Trophoblast cell (in vitro differentiated cells and primary cell): ENCODE measurements at regions not wholly inside any gene's neighbourhood (a gene's known extent, or its start where the extent isn't known, plus 50 kb on each side); places are given as distances from the start of the nearest gene placed in this dataset.
A peak's percentile ranks its signal among the peaks of the same experiment; 100 is the strongest.
"Not testable (repeated sequence)": the region's sequence is repeated elsewhere in the genome, so short reads cannot be mapped to it uniquely, and the experiment has no call there.

ENCODE experiments used
- DNase-seq, 2 donors: peaks; one replicate each; pipeline ENCODE4 v3.0.0-alpha.2; 2016
- H2AFZ ChIP-seq: 2 replicates; pipeline ENCODE4 v1.6.1; 2013; ENCODE audit warnings: low read length, moderate library complexity, mild to moderate bottlenecking; ENCODE audit not compliant: insufficient read depth, poor library complexity
- H2AK5ac ChIP-seq: 2 replicates; pipeline ENCODE4 v1.6.1; 2013; ENCODE audit warnings: mild to moderate bottlenecking, low read length
- H2BK120ac ChIP-seq: 2 replicates; pipeline ENCODE4 v1.6.1; 2013; ENCODE audit warnings: low read length, mild to moderate bottlenecking, moderate library complexity; ENCODE audit not compliant: insufficient read depth, poor library complexity
- H2BK12ac ChIP-seq: 2 replicates; pipeline ENCODE4 v1.6.1; 2013; ENCODE audit warnings: mild to moderate bottlenecking, low read length, moderate library complexity
- H2BK5ac ChIP-seq: 2 replicates; pipeline ENCODE4 v1.6.1; 2013; ENCODE audit warnings: low read length, low read depth, moderate library complexity, mild to moderate bottlenecking; ENCODE audit not compliant: poor library complexity
- H3K14ac ChIP-seq: 2 replicates; pipeline ENCODE4 v1.6.1; 2013; ENCODE audit warnings: mild to moderate bottlenecking, low read length
- H3K18ac ChIP-seq: 2 replicates; pipeline ENCODE4 v1.6.1; 2013; ENCODE audit warnings: mild to moderate bottlenecking, low read length
- H3K23ac ChIP-seq: 2 replicates; pipeline ENCODE4 v1.6.1; 2013; ENCODE audit warnings: low read length
- H3K27ac ChIP-seq: 2 replicates; pipeline ENCODE4 v1.5.1; 2013; ENCODE audit warnings: low read depth, mild to moderate bottlenecking, inconsistent platforms, low read length, moderate library complexity
- H3K27me3 ChIP-seq: 2 replicates; pipeline ENCODE4 v1.6.1; 2013; ENCODE audit warnings: inconsistent platforms, mild to moderate bottlenecking, low read length, moderate library complexity; ENCODE audit not compliant: insufficient read depth
- H3K36me3 ChIP-seq, 2 experiments: 1 replicate in 1 of 2; 2 replicates in 1 of 2; pipeline ENCODE4 v1.6.1; 2013; ENCODE audit warnings: low read length in 2 of 2, mild to moderate bottlenecking in 2 of 2, moderate library complexity in 1 of 2; ENCODE audit not compliant: insufficient read depth in 2 of 2, control insufficient read depth in 1 of 2
- H3K4ac ChIP-seq: 2 replicates; pipeline ENCODE4 v1.6.1; 2013; ENCODE audit warnings: low read depth, mild to moderate bottlenecking, low read length, moderate library complexity
- H3K4me1 ChIP-seq, 2 experiments: 1 replicate in 1 of 2; 2 replicates in 1 of 2; pipeline ENCODE4 v1.6.1; 2013; ENCODE audit warnings: low read length in 2 of 2, mild to moderate bottlenecking in 2 of 2, moderate library complexity in 1 of 2; ENCODE audit not compliant: insufficient read depth in 2 of 2, control insufficient read depth in 1 of 2
- H3K4me2 ChIP-seq: 2 replicates; pipeline ENCODE4 v1.6.1; 2013; ENCODE audit warnings: inconsistent platforms, mild to moderate bottlenecking, low read length, moderate library complexity
- H3K4me3 ChIP-seq: 2 replicates; pipeline ENCODE4 v1.5.1; 2013; ENCODE audit warnings: mild to moderate bottlenecking, low read depth, low read length, inconsistent platforms
- H3K79me1 ChIP-seq: one replicate; pipeline ENCODE4 v1.6.1; 2013; ENCODE audit warnings: low read length
- H3K79me2 ChIP-seq: 2 replicates; pipeline ENCODE4 v1.6.1; 2013; ENCODE audit warnings: low read length, mild to moderate bottlenecking; ENCODE audit not compliant: control insufficient read depth, insufficient read depth, poor library complexity
- H3K9ac ChIP-seq: 2 replicates; pipeline ENCODE4 v1.6.1; 2013; ENCODE audit warnings: mild to moderate bottlenecking, low read length
- H3K9me3 ChIP-seq: 2 replicates; pipeline ENCODE4 v1.6.1; 2013; ENCODE audit warnings: low read depth, mild to moderate bottlenecking, control low read depth, inconsistent platforms, low read length; ENCODE audit not compliant: insufficient read depth
- H4K12ac ChIP-seq: 2 replicates; pipeline ENCODE4 v1.6.1; 2013; ENCODE audit warnings: low read depth, mild to moderate bottlenecking, low read length, moderate library complexity
- H4K8ac ChIP-seq: 2 replicates; pipeline ENCODE4 v1.6.1; 2013; ENCODE audit warnings: low read depth, mild to moderate bottlenecking, low read length, moderate library complexity
- H4K91ac ChIP-seq: one replicate; pipeline ENCODE4 v1.6.1; 2013; ENCODE audit warnings: low read depth, mild to moderate bottlenecking, low read length, moderate library complexity
- WGBS: extraction: QIAGEN DNeasy Blood & Tissue Kit; methylation state at CpG from one replicate; pipeline ENCODE4 v1.1.7; 2013; ENCODE audit warnings: missing lambda C conversion rate; ENCODE audit not compliant: insufficient read length, insufficient coverage; ENCODE audit errors: extremely low coverage; 5-methylcytosine and 5-hydroxymethylcytosine counted together

DNA sequence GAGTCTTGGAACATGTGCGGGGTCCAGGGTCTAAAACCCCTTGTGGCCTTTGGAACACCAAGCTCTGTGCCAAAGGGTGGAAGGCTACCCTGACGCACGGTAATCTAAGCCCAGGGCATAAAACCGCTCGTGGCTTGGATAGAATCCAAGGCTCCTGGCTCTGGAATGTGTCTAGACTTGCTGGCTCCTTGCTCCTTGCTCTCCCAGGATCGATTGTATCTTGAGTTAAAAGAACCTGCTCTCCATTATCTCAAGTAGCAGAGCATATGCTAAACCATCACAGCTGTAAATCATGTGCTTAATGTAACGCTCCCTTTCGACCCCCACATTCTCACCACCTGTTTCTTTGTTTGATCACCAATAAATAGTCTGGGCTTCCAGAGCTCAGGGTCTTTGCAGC, 50.3 kb downstream of the TLCD4 start:
- no CpG with 5 or more reads among the region's 8 CpGs for WGBS

DNA sequence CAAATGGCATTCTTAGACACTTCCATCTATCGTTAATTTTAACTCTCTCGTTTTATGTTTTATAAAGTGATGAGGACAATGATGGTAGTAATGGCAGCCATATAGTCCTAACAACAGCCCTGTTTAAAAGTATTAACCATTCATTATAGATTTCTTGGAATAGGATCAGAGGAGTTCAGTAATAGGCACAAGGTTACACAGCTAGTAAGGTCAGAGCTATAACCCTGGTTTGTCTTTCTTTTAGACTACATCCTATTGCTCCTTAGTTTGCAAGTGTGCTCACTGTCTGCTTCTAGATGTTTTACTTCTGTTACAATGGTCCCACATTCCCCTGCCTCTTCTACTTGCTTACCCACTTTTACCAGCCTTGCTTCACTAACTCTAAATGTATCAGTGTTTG, 50.9 kb downstream of the TLCD4 start:
- Histone ChIP-seq H4K91ac (peak overlapping the region; percentile 24), H3K14ac (no peak overlapping the region), H2AK5ac (no peak overlapping the region), H2BK12ac (peak overlapping the region; percentile 43), H3K27ac (peak overlapping the region; percentile 78), H3K4me3 (no peak overlapping the region), H3K18ac (no peak overlapping the region), H3K4me2 (no peak overlapping the region), H3K23ac (no peak overlapping the region), H3K79me1 (peaks cover 7% of the 10 kb centered on the region), H4K12ac (no peak overlapping the region), H2BK120ac (peak overlapping the region; percentile 53), H2AFZ (no peak overlapping the region), H4K8ac (no peak overlapping the region), H2BK5ac (peak overlapping the region; percentile 82), H3K27me3 (no peaks in the 10 kb centered on the region), H3K9me3 (peaks cover 4% of the 10 kb centered on the region), H3K36me3 (peaks cover 5 to 6% of the 10 kb centered on the region in 2 experiments), H3K9ac (no peak overlapping the region), H3K79me2 (no peaks in the 10 kb centered on the region), H3K4me1 (peaks cover 0 to 5% of the 10 kb centered on the region in 2 experiments), H3K4ac (no peak overlapping the region)
- WGBS, result no CpG with 5 or more reads among the region's 2 CpGs
- no peak for DNase-seq

More for the DNA sequence above, 50.3 kb downstream of the TLCD4 start:
- H4K91ac ChIP-seq, result peak overlapping the region; percentile 24
- not testable (repeated sequence) for H2AFZ ChIP-seq, H3K4me1 ChIP-seq, H3K4ac ChIP-seq, H3K9me3 ChIP-seq, H4K8ac ChIP-seq, H3K14ac ChIP-seq, H3K36me3 ChIP-seq, H3K9ac ChIP-seq, H3K79me2 ChIP-seq, H3K4me3 ChIP-seq, H4K12ac ChIP-seq, H3K4me2 ChIP-seq, H3K27me3 ChIP-seq, H3K79me1 ChIP-seq, H3K18ac ChIP-seq, H3K23ac ChIP-seq, H2AK5ac ChIP-seq
- peak overlapping the region; percentile 53 for H2BK120ac ChIP-seq
- peak overlapping the region; percentile 78 for H3K27ac ChIP-seq
- DNase-seq, result peak; percentile 57 to 63
- peak overlapping the region; percentile 82 for H2BK5ac ChIP-seq
- H2BK12ac ChIP-seq, result peak overlapping the region; percentile 43

DNA sequence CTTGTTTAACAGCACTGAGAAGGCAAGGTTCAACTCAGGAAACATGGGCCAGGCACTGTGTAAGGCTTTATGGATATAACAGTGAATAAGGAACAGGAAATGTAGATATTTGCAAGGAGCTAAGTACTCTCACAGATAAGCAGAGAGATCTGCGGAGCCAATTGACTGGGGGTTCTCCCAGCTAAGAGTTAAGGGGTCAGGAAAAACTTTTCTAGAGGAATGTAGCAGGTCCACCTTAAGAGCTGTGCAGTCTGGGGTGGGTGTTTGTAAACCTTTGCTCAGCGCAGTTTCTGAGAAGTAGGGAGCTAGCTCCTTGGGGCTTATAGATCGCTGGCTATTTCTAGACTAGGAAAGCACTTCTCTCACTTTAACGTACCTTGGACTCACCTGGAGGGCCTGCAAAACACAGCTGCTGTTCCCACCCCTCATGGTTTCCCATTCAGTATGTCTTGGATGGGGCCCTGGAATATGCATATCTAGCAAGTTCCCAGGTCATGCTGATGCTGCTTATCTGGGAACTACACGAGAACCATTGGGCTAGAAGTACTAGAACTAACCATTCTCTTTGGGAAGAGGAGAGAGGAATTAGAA, 51.7 kb downstream of the TLCD4 start:
- Histone ChIP-seq H3K36me3 (peaks cover 3 to 6% of the 10 kb centered on the region in 2 experiments), H3K4ac (no peak overlapping the region), H4K12ac (no peak overlapping the region), H3K4me3 (no peak overlapping the region), H3K27me3 (no peaks in the 10 kb centered on the region), H3K9ac (no peak overlapping the region), H3K9me3 (peaks cover 4% of the 10 kb centered on the region), H3K4me2 (no peak overlapping the region), H3K27ac (peak overlapping the region; percentile 48), H3K14ac (peak overlapping the region; percentile 50), H2BK12ac (peak overlapping the region; percentile 1), H2AFZ (no peak overlapping the region), H2BK120ac (peak overlapping the region; percentile 75), H3K79me1 (peaks cover 7% of the 10 kb centered on the region), H3K18ac (peak overlapping the region; percentile 16), H3K23ac (no peak overlapping the region), H4K91ac (peak overlapping the region; percentile 63), H3K79me2 (no peaks in the 10 kb centered on the region), H2AK5ac (peak overlapping the region; percentile 79), H4K8ac (no peak overlapping the region), H2BK5ac (peak overlapping the region; percentile 22), H3K4me1 (peaks cover 0 to 5% of the 10 kb centered on the region in 2 experiments)
- WGBS, result no CpG with 5 or more reads among the region's 5 CpGs
- no peak for DNase-seq

DNA sequence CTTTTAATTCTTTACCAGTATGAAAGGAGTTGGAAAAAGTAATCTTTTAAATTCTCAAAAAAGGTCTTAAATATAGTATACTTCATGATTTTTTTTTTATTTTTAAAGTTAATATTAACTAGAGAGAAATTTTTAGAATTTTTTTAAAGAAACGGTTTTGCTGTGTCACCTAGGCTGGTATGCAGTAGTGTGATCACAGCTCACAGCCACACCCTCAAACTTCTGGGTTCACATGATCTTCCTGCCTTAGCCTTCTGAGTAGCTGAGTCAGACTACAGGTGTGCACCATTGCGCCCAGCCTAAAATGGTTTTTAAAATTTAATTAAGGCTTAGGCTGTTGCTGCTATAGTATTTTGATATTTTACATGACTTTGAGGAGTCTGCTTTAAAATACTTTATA, 52.4 kb downstream of the TLCD4 start:
- Histone ChIP-seq H2BK120ac (no peak overlapping the region), H3K23ac (no peak overlapping the region), H3K79me1 (peaks cover 7% of the 10 kb centered on the region), H3K9me3 (no peaks in the 10 kb centered on the region), H2AFZ (no peak overlapping the region), H2BK12ac (no peak overlapping the region), H3K79me2 (no peaks in the 10 kb centered on the region), H3K9ac (no peak overlapping the region), H3K14ac (no peak overlapping the region), H3K27me3 (no peaks in the 10 kb centered on the region), H4K12ac (no peak overlapping the region), H3K27ac (no peak overlapping the region), H3K36me3 (peaks cover 0 to 2% of the 10 kb centered on the region in 2 experiments), H3K4me2 (no peak overlapping the region), H2BK5ac (no peak overlapping the region), H2AK5ac (no peak overlapping the region), H4K8ac (no peak overlapping the region), H3K4me3 (no peak overlapping the region), H3K4me1 (peaks cover 0 to 5% of the 10 kb centered on the region in 2 experiments), H4K91ac (no peak overlapping the region), H3K18ac (no peak overlapping the region), H3K4ac (no peak overlapping the region)
- no CpG with 5 or more reads among the region's 2 CpGs for WGBS
- peak in 1 of 2 donors; percentile 4 for DNase-seq
